ENCODE measurements at regions not wholly inside any gene's neighbourhood (a gene's known extent, or its start where the extent isn't known, plus 50 kb on each side); places are given as distances from the start of the nearest gene placed in this dataset.

- Histone ChIP-seq H3K36me3 (ENCODE audit: insufficient read depth, low read length) (no peaks in the 10 kb centered on the region), H3K4me2 (ENCODE audit: insufficient read depth, low read length) (no peak overlapping the region), H3K4me3 (ENCODE audit: insufficient read depth, low read length) (no peak overlapping the region), H3K79me2 (ENCODE audit: insufficient read depth, low read length) (no peaks in the 10 kb centered on the region), H3K9me3 (ENCODE audit: low read depth, low read length) (no peaks in the 10 kb centered on the region), H3K27me3 (ENCODE audit: insufficient read depth, low read length) (no peaks in the 10 kb centered on the region), H3K27ac (ENCODE audit: low read depth, low read length) (no peak overlapping the region), H4K20me1 (ENCODE audit: insufficient read depth, low read length) (no peaks in the 10 kb centered on the region), H2AFZ (ENCODE audit: low read length) (no peak overlapping the region), H3K4me1 (ENCODE audit: insufficient read depth, low read length) (no peaks in the 10 kb centered on the region)
- no peak for TF ChIP-seq CTCF (IDR thresholded peaks at IDR 0.05; ENCODE audit: extremely low read depth, low read depth, low read length)
- no peak for DNase-seq (ENCODE audit: insufficient read length, low spot score, missing footprints)
These were observed 242.0 kb downstream of the NDFIP2 start for GRCh38 chr13:79722885-79723445.

- Histone ChIP-seq H3K79me2 (ENCODE audit: insufficient read depth, low read length) (no peaks in the 10 kb centered on the region), H3K4me2 (ENCODE audit: insufficient read depth, low read length) (no peak overlapping the region), H3K9me3 (ENCODE audit: low read depth, low read length) (no peaks in the 10 kb centered on the region), H3K27ac (ENCODE audit: low read depth, low read length) (no peak overlapping the region), H3K4me1 (ENCODE audit: insufficient read depth, low read length) (no peaks in the 10 kb centered on the region), H3K36me3 (ENCODE audit: insufficient read depth, low read length) (no peaks in the 10 kb centered on the region), H2AFZ (ENCODE audit: low read length) (no peak overlapping the region), H3K4me3 (ENCODE audit: insufficient read depth, low read length) (no peak overlapping the region), H3K27me3 (ENCODE audit: insufficient read depth, low read length) (no peaks in the 10 kb centered on the region), H4K20me1 (ENCODE audit: insufficient read depth, low read length) (no peaks in the 10 kb centered on the region)
- TF ChIP-seq CTCF (IDR thresholded peaks at IDR 0.05; ENCODE audit: extremely low read depth, low read depth, low read length): no peak
- DNase-seq (ENCODE audit: insufficient read length, low spot score, missing footprints): no peak
These were observed 235.2 kb downstream of the NDFIP2 start for GRCh38 chr13:79716191-79716590.

DNA sequence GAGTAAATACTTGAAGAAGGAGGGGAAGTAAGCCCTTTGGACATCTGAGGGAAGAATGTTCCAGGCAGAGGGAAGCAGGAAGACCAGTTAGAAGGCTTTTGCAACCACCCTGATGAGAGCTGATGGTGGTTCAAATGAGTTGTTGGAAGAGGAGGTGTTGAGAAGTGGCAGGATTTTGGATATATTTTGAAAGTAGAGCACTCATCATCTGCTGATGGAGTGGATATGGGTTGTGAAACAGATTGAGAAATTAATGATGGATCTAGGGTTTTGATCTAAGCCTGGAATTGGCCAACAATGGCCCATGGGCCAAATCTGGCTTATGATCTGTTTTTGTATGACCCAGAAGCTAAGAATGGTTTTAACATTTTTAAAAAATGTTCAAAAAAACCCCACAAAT lies 230.7 kb downstream of the NDFIP2 start:
- H3K9me3 ChIP-seq (ENCODE audit: low read depth, low read length): no peaks in the 10 kb centered on the region
- H3K27me3 ChIP-seq (ENCODE audit: insufficient read depth, low read length): no peaks in the 10 kb centered on the region
- no peak for DNase-seq (ENCODE audit: insufficient read length, low spot score, missing footprints)
- no peak for TF ChIP-seq CTCF (IDR thresholded peaks at IDR 0.05; ENCODE audit: extremely low read depth, low read depth, low read length)
- H3K27ac ChIP-seq (ENCODE audit: low read depth, low read length): no peak overlapping the region
- no peaks in the 10 kb centered on the region for H4K20me1 ChIP-seq (ENCODE audit: insufficient read depth, low read length)
- no peaks in the 10 kb centered on the region for H3K79me2 ChIP-seq (ENCODE audit: insufficient read depth, low read length)
- H3K4me3 ChIP-seq (ENCODE audit: insufficient read depth, low read length): no peak overlapping the region
- no peak overlapping the region for H2AFZ ChIP-seq (ENCODE audit: low read length)
- H3K4me2 ChIP-seq (ENCODE audit: insufficient read depth, low read length): no peak overlapping the region
- H3K36me3 ChIP-seq (ENCODE audit: insufficient read depth, low read length): no peaks in the 10 kb centered on the region
- H3K4me1 ChIP-seq (ENCODE audit: insufficient read depth, low read length): no peaks in the 10 kb centered on the region

DNA sequence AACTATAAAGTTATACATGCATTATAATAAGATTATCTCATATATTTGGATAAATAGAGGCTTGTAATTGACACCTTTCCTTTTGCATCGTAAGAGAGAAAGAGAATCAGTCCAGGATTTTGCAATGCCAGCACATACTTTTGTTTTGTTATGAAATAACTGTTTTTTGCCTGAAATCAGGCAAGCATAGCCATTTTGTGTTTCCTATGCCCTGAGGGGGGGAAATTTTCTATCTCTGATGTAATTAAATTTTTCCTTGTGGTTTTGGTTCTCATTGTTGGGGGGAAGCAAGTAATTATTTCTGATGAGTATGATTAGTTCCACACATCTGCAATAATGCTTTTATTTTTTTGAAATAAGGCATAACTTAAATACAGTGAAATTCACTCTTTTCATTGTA lies 229.4 kb downstream of the NDFIP2 start:
- Histone ChIP-seq H3K4me3 (ENCODE audit: insufficient read depth, low read length) (no peak overlapping the region), H3K36me3 (ENCODE audit: insufficient read depth, low read length) (no peaks in the 10 kb centered on the region), H3K27ac (ENCODE audit: low read depth, low read length) (no peak overlapping the region), H2AFZ (ENCODE audit: low read length) (no peak overlapping the region), H3K4me1 (ENCODE audit: insufficient read depth, low read length) (no peaks in the 10 kb centered on the region), H3K27me3 (ENCODE audit: insufficient read depth, low read length) (no peaks in the 10 kb centered on the region), H3K79me2 (ENCODE audit: insufficient read depth, low read length) (no peaks in the 10 kb centered on the region), H3K4me2 (ENCODE audit: insufficient read depth, low read length) (no peak overlapping the region), H3K9me3 (ENCODE audit: low read depth, low read length) (no peaks in the 10 kb centered on the region), H4K20me1 (ENCODE audit: insufficient read depth, low read length) (no peaks in the 10 kb centered on the region)
- TF ChIP-seq CTCF (IDR thresholded peaks at IDR 0.05; ENCODE audit: extremely low read depth, low read depth, low read length): no peak
- no peak for DNase-seq (ENCODE audit: insufficient read length, low spot score, missing footprints)
